Sigmoid colon (tissue), 3 donors: ENCODE measurements at regions not wholly inside any gene's neighbourhood (a gene's known extent, or its start where the extent isn't known, plus 50 kb on each side); places are given as distances from the start of the nearest gene placed in this dataset.

Experiments used
- POLR2A ChIP-seq, 2 donors: fragments of 450-650 bp; IDR thresholded peaks; one replicate each; pipeline ENCODE4 v1.6.1; 2016; ENCODE audit warnings: antibody characterized with exemption in 2 of 2, mild to moderate bottlenecking in 2 of 2, moderate library complexity in 2 of 2
- TF ChIP-seq, protein P1 (sequence below), 4 experiments: fragments of 450-650 bp in 3 of 4; fragments of 200-600 bp in 1 of 4; IDR thresholded peaks; one replicate each; pipeline ENCODE4 v1.5.1; 2016 to 2019; ENCODE audit warnings: antibody characterized with exemption in 4 of 4, mild to moderate bottlenecking in 3 of 4, moderate library complexity in 2 of 4

GRCh38 chr12:102645968-102646367 lies 165.6 kb upstream of the IGF1 start:
- TF ChIP-seq, protein P1, sequence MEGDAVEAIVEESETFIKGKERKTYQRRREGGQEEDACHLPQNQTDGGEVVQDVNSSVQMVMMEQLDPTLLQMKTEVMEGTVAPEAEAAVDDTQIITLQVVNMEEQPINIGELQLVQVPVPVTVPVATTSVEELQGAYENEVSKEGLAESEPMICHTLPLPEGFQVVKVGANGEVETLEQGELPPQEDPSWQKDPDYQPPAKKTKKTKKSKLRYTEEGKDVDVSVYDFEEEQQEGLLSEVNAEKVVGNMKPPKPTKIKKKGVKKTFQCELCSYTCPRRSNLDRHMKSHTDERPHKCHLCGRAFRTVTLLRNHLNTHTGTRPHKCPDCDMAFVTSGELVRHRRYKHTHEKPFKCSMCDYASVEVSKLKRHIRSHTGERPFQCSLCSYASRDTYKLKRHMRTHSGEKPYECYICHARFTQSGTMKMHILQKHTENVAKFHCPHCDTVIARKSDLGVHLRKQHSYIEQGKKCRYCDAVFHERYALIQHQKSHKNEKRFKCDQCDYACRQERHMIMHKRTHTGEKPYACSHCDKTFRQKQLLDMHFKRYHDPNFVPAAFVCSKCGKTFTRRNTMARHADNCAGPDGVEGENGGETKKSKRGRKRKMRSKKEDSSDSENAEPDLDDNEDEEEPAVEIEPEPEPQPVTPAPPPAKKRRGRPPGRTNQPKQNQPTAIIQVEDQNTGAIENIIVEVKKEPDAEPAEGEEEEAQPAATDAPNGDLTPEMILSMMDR (IDR thresholded peaks at IDR 0.05) = no peak
- TF ChIP-seq POLR2A (IDR thresholded peaks at IDR 0.05) = no peak
